ENCODE measurements at regions not wholly inside any gene's neighbourhood (a gene's known extent, or its start where the extent isn't known, plus 50 kb on each side); places are given as distances from the start of the nearest gene placed in this dataset.

DNA sequence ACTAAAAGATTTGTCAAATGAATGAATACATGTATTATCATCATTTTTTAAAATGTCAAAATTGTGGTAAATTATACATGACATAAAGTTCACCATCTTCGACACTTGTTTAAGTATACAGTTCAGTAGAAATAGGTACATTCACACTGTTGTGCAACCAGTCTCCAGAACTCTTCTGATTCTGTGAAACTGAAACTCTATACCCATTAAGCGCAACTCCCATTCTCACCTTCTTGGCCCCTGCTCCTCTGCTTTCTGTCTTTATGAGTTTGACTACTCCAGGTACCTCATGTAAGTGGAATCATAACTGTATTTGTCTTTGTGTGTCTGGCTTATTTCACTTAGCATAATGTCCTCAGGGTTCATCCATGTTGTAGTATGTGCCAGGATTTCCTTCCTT is 50.1 kb upstream of the KBTBD8 start:
- Histone ChIP-seq H3K79me2 (ENCODE audit: control insufficient read depth in 1 of 2, insufficient read depth in 2 of 2, low read length in 2 of 2) (no peaks in the 10 kb centered on the region), H3K23ac (ENCODE audit: insufficient read length) (no peak overlapping the region), H2BK12ac (ENCODE audit: low read depth, low read length) (no peak overlapping the region), H3K4me1 (replicated peaks in 1 of 4; ENCODE audit: control insufficient read depth in 3 of 4, insufficient read depth in 4 of 4, low read length in 3 of 4) (no peaks in the 10 kb centered on the region; a peak in 1 of 7 replicates), H3K14ac (ENCODE audit: insufficient read length) (no peak overlapping the region), H3K9me3 (ENCODE audit: insufficient read depth in 2 of 2, low read depth in 1 of 2, low read length in 1 of 2) (no peaks in the 10 kb centered on the region), H3K23me2 (ENCODE audit: low read depth, low read length) (no peaks in the 10 kb centered on the region), H3K9ac (replicated peaks in 1 of 4; ENCODE audit: extremely low read depth in 1 of 4, low read depth in 3 of 4, low read length in 3 of 4) (no peak overlapping the region), H2BK20ac (ENCODE audit: low read length) (no peak overlapping the region), H2AK5ac (ENCODE audit: low read depth, low read length) (no peak overlapping the region), H3K79me1 (ENCODE audit: low read depth, low read length) (no peaks in the 10 kb centered on the region), H4K5ac (ENCODE audit: insufficient read length, low read depth, low read length) (no peak overlapping the region), H2AFZ (ENCODE audit: low read length) (no peak overlapping the region), H4K8ac (ENCODE audit: extremely low read depth, insufficient read depth, low read length) (no peak overlapping the region), H3K27me3 (replicated peaks in 1 of 4; ENCODE audit: control insufficient read depth in 3 of 4, extremely low read depth in 1 of 4, insufficient read depth in 3 of 4, low read length in 3 of 4) (peaks cover 0 to 1% (median 0%) of the 10 kb centered on the region in 4 experiments; a peak in 2 of 7 replicates), H3K4ac (replicated peaks; ENCODE audit: insufficient read length, low read depth, low read length) (no peak overlapping the region), H3K56ac (replicated peaks; ENCODE audit: insufficient read length, low read depth, low read length) (no peak overlapping the region), H4K20me1 (replicated peaks in 1 of 2; ENCODE audit: control insufficient read depth in 1 of 2, insufficient read depth in 2 of 2, low read length in 2 of 2) (no peaks in the 10 kb centered on the region), H3K27ac (ENCODE audit: low read depth, low read length) (no peak overlapping the region), H2BK15ac (ENCODE audit: low read length) (no peak overlapping the region), H2BK120ac (replicated peaks; ENCODE audit: low read depth, low read length) (no peak overlapping the region), H3K4me2 (ENCODE audit: insufficient read depth in 1 of 2, low read depth in 2 of 2, low read length in 2 of 2) (no peak overlapping the region), H3K18ac (ENCODE audit: extremely low read depth, low read length) (no peak overlapping the region), H4K91ac (replicated peaks; ENCODE audit: insufficient read length, low read length) (no peak overlapping the region), H3K4me3 (ENCODE audit: extremely low read depth in 1 of 4, insufficient read depth in 2 of 4, low read depth in 3 of 4, low read length in 4 of 4) (no peak overlapping the region), H3K36me3 (ENCODE audit: control insufficient read depth in 2 of 4, insufficient read depth in 4 of 4, low read length in 3 of 4) (no peaks in the 10 kb centered on the region), H2BK5ac (ENCODE audit: low read depth, low read length) (no peak overlapping the region)
- no peak for FAIRE-seq
- ChIA-PET CTCF (ENCODE audit: partially characterized antibody) (interaction anchor here (0.9 to 2.3 kb wide), 3 partner anchors 8 to 163 kb away, joined by 3 to 10 read pairs (median 4); no protein-coding TSS in a partner anchor), POLR2A (ENCODE audit: partially characterized antibody) (no interaction called here)
- WGBS, 2 experiments (ENCODE audit: extremely low coverage in 1 of 2, insufficient coverage in 1 of 2, insufficient read length in 1 of 2, insufficient replicate concordance in 2 of 2, low coverage in 1 of 2, low lambda C conversion rate in 2 of 2, missing lambda C conversion rate in 1 of 2) = 92% methylated on average over 2 of the region's 2 CpGs; no CpG with 5 or more reads in 1 of the 2 experiments
- TF ChIP-seq GTF2F1 (IDR thresholded peaks at IDR 0.05; ENCODE audit: borderline replicate concordance, low read depth, low read length) (no peak), NANOG (IDR thresholded peaks at IDR 0.05; ENCODE audit: insufficient read depth, low read depth, low read length, poor library complexity, severe bottlenecking) (no peak), SP2 (IDR thresholded peaks at IDR 0.05; ENCODE audit: low read length) (no peak), JUND (IDR thresholded peaks at IDR 0.05; ENCODE audit: low read length) (no peak), RAD21 (IDR thresholded peaks at IDR 0.05 in 1 of 2, conservative IDR thresholded peaks at IDR 0.05 in 1 of 2; ENCODE audit: low read depth in 2 of 2, low read length in 2 of 2) (no peak), EGR1 (IDR thresholded peaks at IDR 0.05; ENCODE audit: borderline replicate concordance, low read depth, low read length) (no peak)
- TF ChIP-seq, protein P1, sequence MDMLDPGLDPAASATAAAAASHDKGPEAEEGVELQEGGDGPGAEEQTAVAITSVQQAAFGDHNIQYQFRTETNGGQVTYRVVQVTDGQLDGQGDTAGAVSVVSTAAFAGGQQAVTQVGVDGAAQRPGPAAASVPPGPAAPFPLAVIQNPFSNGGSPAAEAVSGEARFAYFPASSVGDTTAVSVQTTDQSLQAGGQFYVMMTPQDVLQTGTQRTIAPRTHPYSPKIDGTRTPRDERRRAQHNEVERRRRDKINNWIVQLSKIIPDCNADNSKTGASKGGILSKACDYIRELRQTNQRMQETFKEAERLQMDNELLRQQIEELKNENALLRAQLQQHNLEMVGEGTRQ (IDR thresholded peaks at IDR 0.05; ENCODE audit: low read length) = no peak
- no peak for DNase-seq (ENCODE audit: low read depth in 1 of 2, low spot score in 2 of 2)

All from H1 (cell line).